HepG2 (cell line): ENCODE measurements at regions not wholly inside any gene's neighbourhood (a gene's known extent, or its start where the extent isn't known, plus 50 kb on each side); places are given as distances from the start of the nearest gene placed in this dataset.

ENCODE experiments used
- ATAC-seq: fragments of 200-7000 bp; cut with Tn5 transposase; 3 replicates; pipeline ENCODE4 v1.9.1; 2020; ENCODE audit warnings: mild to moderate bottlenecking, moderate library complexity
- BruUV-seq: library from RNA; stranded (reverse); fragments of 400-500 nt; replicated peaks from 2 replicates; lab custom pipeline; 2021; lab: Mats Ljungman, UMichigan
- CTCF ChIA-PET: fragments of 300-600 bp; formaldehyde crosslinking; extraction: SDS; loops from one replicate; lab custom pipeline; 2021; ENCODE audit warnings: low total read pairs, inconsistent platforms, low intra/inter-chr PET ratio; lab: Yijun Ruan, JAX
- POLR2A ChIA-PET: fragments of 350-600 bp; sonication (Branson Sonifier 250); formaldehyde crosslinking; loops from one replicate; lab custom pipeline; 2020; ENCODE audit warnings: antibody characterized with exemption, inconsistent platforms; lab: Yijun Ruan, JAX
- DNase-seq: peaks from one replicate; pipeline ENCODE4 v3.0.0-alpha.2; 2015; ENCODE audit warnings: low spot score
- FAIRE-seq: peaks from 3 replicates; lab custom pipeline; 2011; peaks lifted over from hg19 to GRCh38; lab: Jason Lieb, UNC
- H2AFZ ChIP-seq: one replicate; pipeline ENCODE4 v1.6.1; 2011; ENCODE audit warnings: low read length, inconsistent platforms
- H3K27ac ChIP-seq: fragments of 300-600 bp; 3 replicates; pipeline ENCODE4 v1.8.0; 2011; ENCODE audit warnings: mixed run types, mild to moderate bottlenecking, mixed read lengths, low read length, inconsistent platforms; ENCODE audit not compliant: insufficient read depth; ENCODE audit errors: extremely low read length
- H3K27me3 ChIP-seq, 2 experiments: fragments of 200-600 bp in 1 of 2; 2 replicates in 1 of 2; 3 replicates in 1 of 2; pipeline versions ENCODE4 v1.6.0 to v1.8.0; 2011; ENCODE audit warnings: low read length in 2 of 2, mild to moderate bottlenecking in 2 of 2, moderate library complexity in 2 of 2, inconsistent platforms in 1 of 2; ENCODE audit not compliant: insufficient read depth in 2 of 2, control insufficient read depth in 1 of 2
- H3K36me3 ChIP-seq, 2 experiments: fragments of 200-600 bp in 1 of 2; replicated peaks in 1 of 2; 2 replicates in 1 of 2; 3 replicates in 1 of 2; pipeline versions ENCODE4 v1.5.1 to v1.8.0; 2011; ENCODE audit warnings: low read length in 2 of 2, inconsistent platforms in 1 of 2; ENCODE audit not compliant: insufficient read depth in 2 of 2, control insufficient read depth in 1 of 2
- H3K4me1 ChIP-seq: 2 replicates; pipeline ENCODE4 v1.5.1; 2012; ENCODE audit warnings: low read length, inconsistent platforms; ENCODE audit not compliant: insufficient read depth
- H3K4me2 ChIP-seq: 2 replicates; pipeline ENCODE4 v1.6.0; 2011; ENCODE audit warnings: low read depth, low read length, inconsistent platforms
- H3K4me3 ChIP-seq, 3 experiments: fragments of 200-600 bp in 1 of 3; sonication (generic), shearing (Covaris generic) in 1 of 3; replicated peaks in 1 of 3; 2 replicates each; pipeline ENCODE4 v1.5.1; 2011 to 2016; ENCODE audit warnings: low read length in 3 of 3, inconsistent platforms in 2 of 3, low read depth in 2 of 3, mild to moderate bottlenecking in 2 of 3, control low read depth in 1 of 3, mixed read lengths in 1 of 3; ENCODE audit not compliant: insufficient read depth in 1 of 3
- H3K79me2 ChIP-seq: one replicate; pipeline ENCODE4 v1.6.1; 2011; ENCODE audit warnings: low read length, inconsistent platforms; ENCODE audit not compliant: insufficient read depth
- H3K9ac ChIP-seq: 2 replicates; pipeline ENCODE4 v1.6.0; 2011; ENCODE audit warnings: mild to moderate bottlenecking, low read depth, low read length, inconsistent platforms; ENCODE audit not compliant: insufficient read depth
- H3K9me3 ChIP-seq: 2 replicates; pipeline ENCODE4 v1.5.1; 2012; ENCODE audit warnings: mild to moderate bottlenecking, low read length
- H4K20me1 ChIP-seq: 2 replicates; pipeline ENCODE4 v1.6.0; 2011; ENCODE audit warnings: inconsistent platforms, mild to moderate bottlenecking, low read length, moderate library complexity; ENCODE audit not compliant: insufficient read depth
- ATF7 ChIP-seq, 2 experiments: fragments of 450-650 bp in 1 of 2; sonication (generic) in 1 of 2; formaldehyde crosslinking in 1 of 2; IDR thresholded peaks; 2 replicates each; pipeline versions ENCODE4 v1.4.0 to v1.6.1; 2016 to 2020; ENCODE audit warnings: antibody characterized with exemption in 1 of 2, mild to moderate bottlenecking in 1 of 2, missing genetic modification reagents in 1 of 2
- BRCA1 ChIP-seq: sonication (generic); formaldehyde crosslinking; IDR thresholded peaks from 2 replicates; pipeline ENCODE4 v1.4.0; 2020; ENCODE audit warnings: missing genetic modification reagents
- CHD2 ChIP-seq: IDR thresholded peaks from 2 replicates; pipeline ENCODE4 v1.6.1; 2011; ENCODE audit warnings: low read depth, low read length, improper control_type of control experiment
- FOSL2 ChIP-seq: sonication (generic); formaldehyde crosslinking; IDR thresholded peaks from 2 replicates; pipeline ENCODE4 v1.4.0; 2020; ENCODE audit warnings: missing genetic modification reagents
- FOXA1 ChIP-seq, 2 experiments: fragments of 450-650 bp in 1 of 2; sonication (generic) in 1 of 2; formaldehyde crosslinking in 1 of 2; IDR thresholded peaks; 2 replicates each; pipeline versions ENCODE4 v1.4.0 to v1.6.1; 2016 to 2020; ENCODE audit warnings: missing genetic modification reagents in 1 of 2
- HDAC1 ChIP-seq: sonication (generic); formaldehyde crosslinking; IDR thresholded peaks from 2 replicates; pipeline ENCODE4 v1.5.1; 2020; ENCODE audit warnings: mild to moderate bottlenecking, missing genetic modification reagents
- NR2F2 ChIP-seq: IDR thresholded peaks from 2 replicates; pipeline ENCODE4 v1.6.1; 2012; ENCODE audit warnings: low read depth, inconsistent platforms, borderline replicate concordance
- SOX6 ChIP-seq, 2 experiments: fragments of 450-650 bp in 1 of 2; sonication (generic) in 1 of 2; formaldehyde crosslinking in 1 of 2; IDR thresholded peaks; 2 replicates each; pipeline versions ENCODE4 v1.4.0 to v1.6.1; 2017 to 2020; ENCODE audit warnings: antibody characterized with exemption in 1 of 2, mild to moderate bottlenecking in 1 of 2, missing genetic modification reagents in 1 of 2
- ZNF251 ChIP-seq: sonication (generic); formaldehyde crosslinking; IDR thresholded peaks from 2 replicates; pipeline ENCODE4 v1.9.0; 2021; ENCODE audit warnings: mild to moderate bottlenecking, missing genetic modification reagents
- ZNF570 ChIP-seq: sonication (generic); formaldehyde crosslinking; IDR thresholded peaks from 2 replicates; pipeline ENCODE4 v1.4.0; 2020; ENCODE audit warnings: mild to moderate bottlenecking, missing genetic modification reagents, borderline replicate concordance
- WGBS: methylation state at CpG from one replicate; pipeline ENCODE4 v1.1.6; 2017; ENCODE audit warnings: low lambda C conversion rate; 5-methylcytosine and 5-hydroxymethylcytosine counted together
- in situ Hi-C: cut with HindIII; loops from 2 replicates; pipeline ENCODE4 v1.10.0; 2017; ENCODE audit warnings: low pct_unique_long_range_greater_than_20kb; ENCODE audit not compliant: extremely low pct_ligation_motif_present
- intact Hi-C: fragments of 100-400 bp; cut with micrococcal nuclease; formaldehyde crosslinking; loops from one replicate; pipeline ENCODE4 v1.10.0; 2022; ENCODE audit not compliant: unreplicated experiment
- TF ChIP-seq, protein P1 (sequence below): sonication (generic); formaldehyde crosslinking; conservative IDR thresholded peaks from 2 replicates; pipeline ENCODE4 v1.4.0; 2020; ENCODE audit warnings: missing genetic modification reagents
- TF ChIP-seq, protein P2 (sequence below): sonication (generic); formaldehyde crosslinking; IDR thresholded peaks from 2 replicates; pipeline ENCODE4 v1.5.0; 2020; ENCODE audit warnings: mild to moderate bottlenecking, missing genetic modification reagents
- TF ChIP-seq, protein P3 (sequence below): IDR thresholded peaks from 2 replicates; pipeline ENCODE4 v1.6.1; 2012; ENCODE audit warnings: low read depth, low read length, improper control_type of control experiment

DNA sequence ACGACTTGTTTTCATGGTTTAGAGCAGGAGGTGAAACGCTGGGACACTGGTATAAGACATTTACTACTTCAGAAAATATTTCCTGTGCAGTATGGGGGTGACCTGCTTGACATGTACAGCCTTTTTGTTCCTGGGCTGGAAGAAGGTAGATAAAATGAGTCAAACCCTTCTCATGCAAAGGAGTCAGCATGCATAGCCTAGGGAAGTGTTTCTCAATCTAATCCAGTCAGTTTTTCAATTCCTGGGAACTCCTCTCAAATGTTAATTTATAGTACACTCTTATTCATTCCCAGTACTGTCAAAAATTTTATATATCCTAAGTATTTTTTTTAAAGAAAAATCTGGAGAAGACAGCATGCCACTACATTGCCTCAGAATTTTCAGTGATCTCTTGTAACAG is 154.7 kb upstream of the GUCY1A2 start (continued):
- TF ChIP-seq, protein P1, sequence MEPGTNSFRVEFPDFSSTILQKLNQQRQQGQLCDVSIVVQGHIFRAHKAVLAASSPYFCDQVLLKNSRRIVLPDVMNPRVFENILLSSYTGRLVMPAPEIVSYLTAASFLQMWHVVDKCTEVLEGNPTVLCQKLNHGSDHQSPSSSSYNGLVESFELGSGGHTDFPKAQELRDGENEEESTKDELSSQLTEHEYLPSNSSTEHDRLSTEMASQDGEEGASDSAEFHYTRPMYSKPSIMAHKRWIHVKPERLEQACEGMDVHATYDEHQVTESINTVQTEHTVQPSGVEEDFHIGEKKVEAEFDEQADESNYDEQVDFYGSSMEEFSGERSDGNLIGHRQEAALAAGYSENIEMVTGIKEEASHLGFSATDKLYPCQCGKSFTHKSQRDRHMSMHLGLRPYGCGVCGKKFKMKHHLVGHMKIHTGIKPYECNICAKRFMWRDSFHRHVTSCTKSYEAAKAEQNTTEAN (CRISPR knock-in tag) = no peak
- no peak for TF ChIP-seq CHD2
- TF ChIP-seq, protein P2, sequence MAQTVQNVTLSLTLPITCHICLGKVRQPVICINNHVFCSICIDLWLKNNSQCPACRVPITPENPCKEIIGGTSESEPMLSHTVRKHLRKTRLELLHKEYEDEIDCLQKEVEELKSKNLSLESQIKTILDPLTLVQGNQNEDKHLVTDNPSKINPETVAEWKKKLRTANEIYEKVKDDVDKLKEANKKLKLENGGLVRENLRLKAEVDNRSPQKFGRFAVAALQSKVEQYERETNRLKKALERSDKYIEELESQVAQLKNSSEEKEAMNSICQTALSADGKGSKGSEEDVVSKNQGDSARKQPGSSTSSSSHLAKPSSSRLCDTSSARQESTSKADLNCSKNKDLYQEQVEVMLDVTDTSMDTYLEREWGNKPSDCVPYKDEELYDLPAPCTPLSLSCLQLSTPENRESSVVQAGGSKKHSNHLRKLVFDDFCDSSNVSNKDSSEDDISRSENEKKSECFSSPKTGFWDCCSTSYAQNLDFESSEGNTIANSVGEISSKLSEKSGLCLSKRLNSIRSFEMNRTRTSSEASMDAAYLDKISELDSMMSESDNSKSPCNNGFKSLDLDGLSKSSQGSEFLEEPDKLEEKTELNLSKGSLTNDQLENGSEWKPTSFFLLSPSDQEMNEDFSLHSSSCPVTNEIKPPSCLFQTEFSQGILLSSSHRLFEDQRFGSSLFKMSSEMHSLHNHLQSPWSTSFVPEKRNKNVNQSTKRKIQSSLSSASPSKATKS (CRISPR knock-in tag) = no peak
- no peak for TF ChIP-seq NR2F2
- TF ChIP-seq ATF7 (IDR thresholded peaks at IDR 0.05) = no peak
- no peak for TF ChIP-seq ATF7 (CRISPR knock-in tag; IDR thresholded peaks at IDR 0.05)
- no peak for TF ChIP-seq ZNF570 (CRISPR knock-in tag)
- TF ChIP-seq ZNF251 (CRISPR knock-in tag) = no peak

DNA sequence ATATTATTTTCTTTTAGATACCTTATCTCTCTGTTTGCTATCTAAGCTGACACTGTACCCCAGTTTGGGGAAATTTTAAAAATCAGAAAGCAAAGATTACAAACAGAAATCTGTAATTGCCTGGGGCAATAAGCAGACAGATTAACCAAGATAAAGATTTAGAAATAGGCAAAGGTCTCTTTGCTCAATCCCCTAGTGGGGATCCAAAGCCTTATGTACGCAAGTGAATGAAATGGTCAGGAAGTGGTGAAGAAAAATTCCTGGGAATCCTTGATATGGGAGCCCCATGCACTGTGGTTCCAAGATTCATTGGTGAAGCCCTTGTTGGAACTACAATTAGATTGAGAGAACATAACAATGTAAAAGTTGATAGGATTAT is 139.5 kb upstream of the GUCY1A2 start:
- no peak overlapping the region for H3K9ac ChIP-seq
- intact Hi-C loops = no loop called here
- no TSS peak for BruUV-seq
- POLR2A ChIA-PET = no interaction called here
- no peaks in the 10 kb centered on the region for H3K27me3 ChIP-seq
- peak; percentile 2; the same call in 1 of the 2 replicates for TF ChIP-seq HDAC1 (CRISPR knock-in tag)
- TF ChIP-seq, protein P3, sequence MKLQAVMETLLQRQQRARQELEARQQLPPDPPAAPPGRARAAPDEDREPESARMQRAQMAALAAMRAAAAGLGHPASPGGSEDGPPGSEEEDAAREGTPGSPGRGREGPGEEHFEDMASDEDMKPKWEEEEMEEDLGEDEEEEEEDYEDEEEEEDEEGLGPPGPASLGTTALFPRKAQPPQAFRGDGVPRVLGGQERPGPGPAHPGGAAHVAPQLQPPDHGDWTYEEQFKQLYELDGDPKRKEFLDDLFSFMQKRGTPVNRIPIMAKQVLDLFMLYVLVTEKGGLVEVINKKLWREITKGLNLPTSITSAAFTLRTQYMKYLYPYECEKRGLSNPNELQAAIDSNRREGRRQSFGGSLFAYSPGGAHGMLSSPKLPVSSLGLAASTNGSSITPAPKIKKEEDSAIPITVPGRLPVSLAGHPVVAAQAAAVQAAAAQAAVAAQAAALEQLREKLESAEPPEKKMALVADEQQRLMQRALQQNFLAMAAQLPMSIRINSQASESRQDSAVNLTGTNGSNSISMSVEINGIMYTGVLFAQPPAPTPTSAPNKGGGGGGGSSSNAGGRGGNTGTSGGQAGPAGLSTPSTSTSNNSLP = peak; percentile 26; the same call in 1 of the 2 replicates
- TF ChIP-seq SOX6 (IDR thresholded peaks at IDR 0.05) = no peak
- TF ChIP-seq SOX6 (CRISPR knock-in tag; IDR thresholded peaks at IDR 0.05) = peak; percentile 1; the same call in 1 of the 2 replicates
- TF ChIP-seq BRCA1 (CRISPR knock-in tag) = no peak
- no peak for TF ChIP-seq FOXA1 (IDR thresholded peaks at IDR 0.05)
- TF ChIP-seq FOXA1 (CRISPR knock-in tag; IDR thresholded peaks at IDR 0.05) = 0 out of 2 replicates have a peak, but pooled peaks have one; percentile 7
- no peak for TF ChIP-seq FOSL2 (CRISPR knock-in tag)
- TF ChIP-seq, all 625 proteins: peak for 4
- H3K4me2 ChIP-seq = no peak overlapping the region
- no peaks in the 10 kb centered on the region for H3K79me2 ChIP-seq
- CTCF ChIA-PET = no interaction called here
- peaks cover 16% of the 10 kb centered on the region for H3K4me1 ChIP-seq
- no peaks in the 10 kb centered on the region for H3K9me3 ChIP-seq
- no peaks in the 10 kb centered on the region for H4K20me1 ChIP-seq
- H3K27ac ChIP-seq = peak overlapping the region; percentile 35
- 3% methylated on average over 1 of the region's 1 CpG for WGBS
- H3K36me3 ChIP-seq = no peaks in the 10 kb centered on the region
- no peak for FAIRE-seq
- ATAC-seq = peak; percentile 80
- peak; percentile 4 for DNase-seq
- in situ Hi-C loops = no loop called here
- no peak overlapping the region for H3K4me3 ChIP-seq
- H2AFZ ChIP-seq = no peak overlapping the region
